IMR-90 (cell line): ENCODE measurements at regions not wholly inside any gene's neighbourhood (a gene's known extent, or its start where the extent isn't known, plus 50 kb on each side); places are given as distances from the start of the nearest gene placed in this dataset.

Experiments
- ATAC-seq: fragments of 200-7000 bp; cut with Tn5 transposase; 2 replicates; pipeline ENCODE4 v1.9.1; 2020; ENCODE audit warnings: low read depth, mild to moderate bottlenecking, moderate library complexity
- BruUV-seq: library from RNA; stranded (reverse); fragments of 400-500 nt; replicated peaks from 2 replicates; lab custom pipeline; 2021; lab: Mats Ljungman, UMichigan
- CTCF ChIA-PET: fragments of 300-600 bp; formaldehyde crosslinking; extraction: SDS; loops from one replicate; lab custom pipeline; 2021; ENCODE audit warnings: antibody characterized with exemption; lab: Yijun Ruan, JAX
- POLR2A ChIA-PET: fragments of 300-600 bp; sonication (Branson Sonifier 250); formaldehyde crosslinking; loops from one replicate; lab custom pipeline; 2022; ENCODE audit warnings: antibody characterized with exemption; ENCODE audit not compliant: unreplicated experiment; lab: Charles Lee
- DNase-seq: peaks from one replicate; pipeline ENCODE4 v3.0.0; 2013
- H2AFZ ChIP-seq: replicated peaks from 2 replicates; pipeline ENCODE3; 2013; ENCODE audit warnings: low read length, mild to moderate bottlenecking; ENCODE audit not compliant: poor library complexity
- H2AK5ac ChIP-seq: 2 replicates; pipeline ENCODE4 v1.6.1; 2013; ENCODE audit warnings: low read depth, low read length, inconsistent platforms
- H2AK9ac ChIP-seq: replicated peaks from 2 replicates; pipeline ENCODE3; 2013; ENCODE audit warnings: mild to moderate bottlenecking, low read depth, low read length, moderate library complexity; ENCODE audit not compliant: poor library complexity
- H2BK120ac ChIP-seq: 2 replicates; pipeline ENCODE4 v1.6.1; 2013; ENCODE audit warnings: low read depth, low read length, inconsistent platforms
- H2BK15ac ChIP-seq: 3 replicates; pipeline ENCODE4 v1.6.1; 2013; ENCODE audit warnings: low read depth, low read length, inconsistent platforms
- H2BK20ac ChIP-seq: 2 replicates; pipeline ENCODE4 v1.6.1; 2013; ENCODE audit warnings: low read depth, mild to moderate bottlenecking, inconsistent platforms, low read length, moderate library complexity
- H2BK5ac ChIP-seq: 2 replicates; pipeline ENCODE4 v1.6.1; 2013; ENCODE audit warnings: mild to moderate bottlenecking, low read depth, low read length, inconsistent platforms; ENCODE audit not compliant: poor library complexity, severe bottlenecking
- H3K14ac ChIP-seq: replicated peaks from 2 replicates; pipeline ENCODE4 v1.6.1; 2013; ENCODE audit warnings: low read depth, low read length, inconsistent platforms
- H3K18ac ChIP-seq: 2 replicates; pipeline ENCODE4 v1.6.1; 2013; ENCODE audit warnings: low read depth, low read length, control low read depth
- H3K23ac ChIP-seq: 2 replicates; pipeline ENCODE4 v1.6.1; 2013; ENCODE audit warnings: low read depth, low read length, inconsistent platforms
- H3K27ac ChIP-seq: 2 replicates; pipeline ENCODE4 v1.5.1; 2013; ENCODE audit warnings: mild to moderate bottlenecking, control low read depth, low read length; ENCODE audit not compliant: insufficient read depth
- H3K27me3 ChIP-seq: 2 replicates; pipeline ENCODE4 v1.6.1; 2013; ENCODE audit warnings: low read length; ENCODE audit not compliant: control insufficient read depth, insufficient read depth
- H3K36me3 ChIP-seq: 2 replicates; pipeline ENCODE4 v1.6.1; 2013; ENCODE audit warnings: low read length, mixed read lengths; ENCODE audit not compliant: control insufficient read depth, insufficient read depth
- H3K4ac ChIP-seq: 2 replicates; pipeline ENCODE4 v1.6.1; 2013; ENCODE audit warnings: low read depth, low read length, inconsistent platforms
- H3K4me1 ChIP-seq: 2 replicates; pipeline ENCODE4 v1.6.1; 2013; ENCODE audit warnings: low read length, mixed read lengths; ENCODE audit not compliant: control insufficient read depth, insufficient read depth
- H3K4me2 ChIP-seq: 2 replicates; pipeline ENCODE4 v1.6.1; 2013; ENCODE audit warnings: low read depth, mild to moderate bottlenecking, control low read depth, low read length, moderate library complexity
- H3K4me3 ChIP-seq: 2 replicates; pipeline ENCODE4 v1.5.1; 2013; ENCODE audit warnings: low read depth, mild to moderate bottlenecking, control low read depth, low read length, moderate library complexity; ENCODE audit not compliant: insufficient read depth
- H3K56ac ChIP-seq: 2 replicates; pipeline ENCODE4 v1.6.1; 2013; ENCODE audit warnings: low read length, inconsistent platforms; ENCODE audit not compliant: insufficient read depth; ENCODE audit errors: extremely low read depth
- H3K79me1 ChIP-seq, 2 experiments: 2 replicates each; pipeline ENCODE4 v1.6.1; 2013; ENCODE audit warnings: low read length in 2 of 2, inconsistent platforms in 1 of 2, low read depth in 1 of 2
- H3K9ac ChIP-seq: 2 replicates; pipeline ENCODE4 v1.6.1; 2013; ENCODE audit warnings: low read depth, low read length, control low read depth
- H3K9me1 ChIP-seq: 2 replicates; pipeline ENCODE4 v1.6.1; 2013; ENCODE audit warnings: low read length, inconsistent platforms; ENCODE audit not compliant: insufficient read depth
- H3K9me3 ChIP-seq: 2 replicates; pipeline ENCODE4 v1.6.1; 2013; ENCODE audit warnings: low read length; ENCODE audit not compliant: control insufficient read depth, insufficient read depth
- H4K20me1 ChIP-seq: 2 replicates; pipeline ENCODE4 v1.6.1; 2013; ENCODE audit warnings: low read length, inconsistent platforms; ENCODE audit not compliant: insufficient read depth
- H4K5ac ChIP-seq: 2 replicates; pipeline ENCODE4 v1.6.1; 2013; ENCODE audit warnings: mild to moderate bottlenecking, low read depth, low read length, control low read depth
- H4K8ac ChIP-seq, 2 experiments: 2 replicates each; pipeline ENCODE4 v1.6.1; 2013; ENCODE audit warnings: low read depth in 2 of 2, low read length in 2 of 2, control low read depth in 1 of 2, inconsistent platforms in 1 of 2
- H4K91ac ChIP-seq: 2 replicates; pipeline ENCODE4 v1.6.1; 2013; ENCODE audit warnings: low read depth, low read length, inconsistent platforms; ENCODE audit not compliant: insufficient read depth
- BHLHE40 ChIP-seq: fragments of 150-350 bp; IDR thresholded peaks from 2 replicates; pipeline ENCODE4 v1.6.1; 2016; ENCODE audit warnings: mild to moderate bottlenecking, low read depth, low read length
- ELK1 ChIP-seq: fragments of 150-350 bp; IDR thresholded peaks from 2 replicates; pipeline ENCODE4 v1.6.1; 2016; ENCODE audit warnings: low read depth, mild to moderate bottlenecking, low read length, moderate library complexity, borderline replicate concordance
- RAD21 ChIP-seq: IDR thresholded peaks from 2 replicates; pipeline ENCODE4 v1.6.1; 2012; ENCODE audit warnings: low read length, improper control_type of control experiment
- WGBS, 2 experiments: methylation state at CpG; one replicate each; pipeline versions ENCODE4 v1.1.5 to v1.1.7; 2013; ENCODE audit warnings: missing lambda C conversion rate in 2 of 2; ENCODE audit not compliant: insufficient read length in 1 of 2; ENCODE audit errors: extremely low coverage in 2 of 2; 5-methylcytosine and 5-hydroxymethylcytosine counted together
- dilution Hi-C: fragments of 300-500 bp; cut with HindIII; formaldehyde crosslinking; loops from one replicate; pipeline ENCODE4 v1.14.3; 2018; ENCODE audit warnings: low sequenced_read_pairs; ENCODE audit not compliant: unreplicated experiment
- in situ Hi-C: fragments of 300-500 bp; cut with MboI; formaldehyde crosslinking; loops from 3 replicates; pipeline ENCODE4 v1.14.3; 2019; ENCODE audit warnings: low sequenced_read_pairs, inconsistent platforms, mixed read lengths
- intact Hi-C: fragments of 100-400 bp; cut with micrococcal nuclease; formaldehyde crosslinking; loops from 2 replicates; pipeline ENCODE4 v1.10.0; 2022

GRCh38 chr18:78678318-78678695 lies 301.3 kb upstream of the SALL3 start:
- H3K9me3 ChIP-seq = peaks cover 64% of the 10 kb centered on the region
- no peak overlapping the region for H3K27ac ChIP-seq
- H3K27me3 ChIP-seq = no peaks in the 10 kb centered on the region
- H2AK5ac ChIP-seq = no peak overlapping the region
- H3K18ac ChIP-seq = no peak overlapping the region
- H3K4ac ChIP-seq = no peak overlapping the region
- H3K36me3 ChIP-seq = no peaks in the 10 kb centered on the region
- H4K91ac ChIP-seq = no peak overlapping the region
- no peak overlapping the region for H2BK20ac ChIP-seq
- no peak overlapping the region for H2BK15ac ChIP-seq
- no peaks in the 10 kb centered on the region for H3K79me1 ChIP-seq
- H4K8ac ChIP-seq = no peak overlapping the region
- TF ChIP-seq ELK1 = no peak
- TF ChIP-seq BHLHE40 = no peak
- TF ChIP-seq RAD21 = no peak
- no peaks in the 10 kb centered on the region for H4K20me1 ChIP-seq
- in situ Hi-C loops = no loop called here
- no peak overlapping the region for H4K5ac ChIP-seq
- H3K4me1 ChIP-seq = no peaks in the 10 kb centered on the region
- no peak overlapping the region for H2BK120ac ChIP-seq
- no TSS peak for BruUV-seq
- no peak overlapping the region for H3K56ac ChIP-seq
- POLR2A ChIA-PET = no interaction called here
- H2AFZ ChIP-seq = no peak overlapping the region
- no peak overlapping the region for H3K4me2 ChIP-seq
- no peak overlapping the region for H3K23ac ChIP-seq
- ATAC-seq (no peak), DNase-seq (no peak)
- intact Hi-C loops = no loop called here
- no peaks in the 10 kb centered on the region for H3K9me1 ChIP-seq
- H3K9ac ChIP-seq = no peak overlapping the region
- H2BK5ac ChIP-seq = no peak overlapping the region
- no peak overlapping the region for H3K14ac ChIP-seq
- no CpG with 5 or more reads among the region's 8 CpGs for WGBS, 2 experiments
- CTCF ChIA-PET = no interaction called here
- H3K4me3 ChIP-seq = no peak overlapping the region
- dilution Hi-C loops = no loop called here
- no peak overlapping the region for H2AK9ac ChIP-seq
